CD1c-positive myeloid dendritic cell (primary cell): ENCODE measurements at regions not wholly inside any gene's neighbourhood (a gene's known extent, or its start where the extent isn't known, plus 50 kb on each side); places are given as distances from the start of the nearest gene placed in this dataset.

Experiments used
- DNase-seq: peaks from one replicate; pipeline ENCODE4 v3.0.0-alpha.2; 2016; ENCODE audit errors: extremely low spot score

DNA sequence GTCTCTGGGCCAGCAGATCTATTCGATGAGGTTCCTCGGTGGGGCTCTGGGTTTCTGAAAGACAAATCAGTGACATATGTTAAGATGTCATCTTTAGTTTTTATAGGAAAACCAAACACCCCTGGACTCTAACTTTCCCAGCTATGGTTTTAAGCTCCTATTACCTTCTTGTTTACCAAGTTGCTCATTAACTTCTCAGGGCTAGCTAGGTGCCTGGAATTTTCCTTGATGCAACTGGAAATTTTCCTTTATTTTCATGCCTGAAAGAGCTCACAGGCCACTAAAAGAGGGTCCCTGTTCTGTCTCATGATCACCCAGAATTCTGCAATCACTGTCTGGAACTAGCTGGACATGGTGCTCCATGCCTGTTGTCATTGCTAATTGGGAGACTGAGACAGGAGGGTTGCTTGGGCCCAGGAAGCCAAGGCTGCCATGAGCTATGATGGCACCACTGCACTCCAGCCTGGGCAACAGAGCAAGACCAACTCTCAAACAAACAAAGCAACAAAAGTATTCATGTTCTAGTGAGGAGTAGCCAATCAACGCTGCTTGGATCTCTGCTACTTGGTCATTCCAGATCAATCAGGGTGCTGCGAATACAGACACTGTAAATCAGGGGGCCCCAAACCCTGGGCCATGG is 1173.5 kb upstream of the AUTS2 start:
- DNase-seq, result no peak

DNA sequence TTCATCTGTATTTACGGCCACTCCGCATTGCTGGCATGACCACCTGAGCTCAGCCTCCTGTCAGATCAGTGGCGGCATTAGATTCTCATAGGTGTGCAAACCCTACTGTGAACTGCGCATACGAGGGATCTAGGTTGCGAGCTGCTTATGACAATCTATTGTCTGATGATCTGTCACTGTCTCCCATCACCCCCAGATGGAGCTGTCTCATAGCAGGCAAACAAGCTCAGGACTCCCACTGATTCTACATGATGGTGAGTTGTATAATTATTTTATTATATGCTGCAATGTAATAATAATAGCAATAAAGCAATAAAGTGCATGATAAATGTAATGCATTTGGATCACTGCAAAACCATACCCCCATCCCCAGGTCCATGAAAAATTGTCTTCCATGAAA is 1172.9 kb upstream of the AUTS2 start:
- DNase-seq, result no peak

DNA sequence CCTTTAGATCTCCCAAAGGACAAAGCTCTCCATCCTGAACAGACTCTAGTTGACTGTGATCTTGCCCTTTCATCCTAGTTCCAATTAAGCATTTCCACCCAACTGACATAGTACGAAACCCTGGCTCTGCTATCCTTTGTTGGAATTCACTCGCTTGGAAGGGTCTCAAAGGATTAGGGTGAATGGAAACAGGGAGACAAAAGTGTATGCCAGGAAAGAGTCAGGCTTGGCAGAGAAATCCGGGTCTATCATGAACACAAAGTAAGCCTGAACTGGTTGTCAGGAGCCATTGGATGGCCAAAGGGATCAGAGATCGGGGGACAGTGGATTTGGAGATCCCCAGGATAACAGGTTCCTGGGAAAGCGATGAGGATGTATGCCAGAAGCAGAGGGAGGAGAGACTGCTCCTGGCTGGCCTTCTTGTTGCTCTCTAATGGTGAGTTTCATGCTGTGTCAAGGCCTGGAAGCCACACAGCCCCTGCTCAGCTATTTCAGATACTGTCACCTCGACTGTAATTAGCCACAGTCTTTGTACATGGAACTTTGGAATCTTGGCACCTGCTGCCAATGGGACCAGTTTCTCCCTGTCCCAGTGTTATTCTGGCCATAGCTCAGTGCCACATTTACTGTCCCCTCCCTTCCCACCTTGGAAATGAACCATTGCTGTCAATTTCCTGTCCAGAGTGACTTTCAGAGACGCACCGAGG is 1168.7 kb upstream of the AUTS2 start:
- no peak for DNase-seq

DNA sequence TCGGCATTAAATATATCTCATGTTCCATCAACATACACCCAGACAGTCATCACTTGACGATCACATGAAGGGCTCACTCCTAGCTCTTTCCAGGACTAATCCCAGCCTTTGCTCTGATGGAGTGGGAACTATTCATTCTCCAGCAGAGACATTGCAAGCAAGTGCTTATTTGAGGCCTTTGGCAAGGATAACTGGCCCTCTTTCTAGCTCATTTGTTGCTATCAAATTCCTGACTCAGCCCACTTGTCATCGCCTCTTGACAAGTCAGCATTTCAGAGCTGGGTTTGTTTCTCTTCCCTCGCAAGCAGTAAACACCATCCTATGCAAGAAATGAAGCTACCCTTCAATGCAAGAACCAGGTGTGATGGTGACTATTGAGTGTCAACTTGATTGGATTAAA is 1165.7 kb upstream of the AUTS2 start:
- no peak for DNase-seq

DNA sequence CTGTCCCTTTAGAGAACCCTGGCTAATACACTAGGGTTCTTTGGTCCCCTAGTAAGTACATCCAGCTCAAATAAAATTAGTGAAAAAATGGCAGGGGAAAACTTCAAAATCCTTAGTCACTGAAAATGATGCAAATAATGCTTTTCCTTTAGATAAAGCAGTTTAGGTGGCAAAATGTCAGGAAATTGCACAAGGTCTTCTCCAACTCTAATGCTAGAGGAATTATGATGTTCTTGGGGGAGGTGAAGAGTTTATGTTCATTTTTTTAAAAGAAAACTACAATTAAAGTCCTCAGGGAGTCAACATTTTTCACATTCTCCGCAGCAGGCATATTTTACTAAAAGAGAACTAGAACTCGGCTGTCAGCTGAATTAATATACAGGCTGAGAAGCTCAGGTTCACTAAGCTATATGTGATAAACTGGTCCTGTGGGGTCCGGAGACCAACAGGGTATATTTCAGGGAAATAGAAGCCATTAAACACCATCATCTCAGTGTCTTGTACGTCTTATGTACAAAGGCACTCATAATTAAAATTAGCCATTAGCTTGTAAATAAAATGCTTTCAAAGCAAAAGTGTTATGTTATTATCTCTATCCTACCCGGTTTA is 1164.7 kb upstream of the AUTS2 start:
- DNase-seq, result no peak

DNA sequence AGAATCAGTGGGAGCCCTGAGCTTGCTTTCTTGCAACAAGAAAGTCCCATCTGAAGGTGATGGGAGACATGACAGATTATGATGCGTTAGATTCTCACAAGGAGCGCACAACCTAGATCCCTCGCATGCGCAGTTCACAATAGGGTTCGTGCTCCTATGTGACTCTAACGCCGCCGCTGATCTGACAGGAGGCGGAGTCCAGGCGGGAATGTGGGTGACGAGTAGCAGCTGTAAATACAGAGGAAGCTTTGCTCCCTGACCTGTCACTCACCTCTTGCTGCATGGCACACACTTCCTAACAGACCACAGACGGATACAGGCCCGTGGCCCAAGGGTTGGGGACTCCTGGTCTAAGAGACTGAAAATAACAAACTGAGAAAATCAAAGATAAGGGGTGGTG is 1163.4 kb upstream of the AUTS2 start:
- DNase-seq, result no peak

DNA sequence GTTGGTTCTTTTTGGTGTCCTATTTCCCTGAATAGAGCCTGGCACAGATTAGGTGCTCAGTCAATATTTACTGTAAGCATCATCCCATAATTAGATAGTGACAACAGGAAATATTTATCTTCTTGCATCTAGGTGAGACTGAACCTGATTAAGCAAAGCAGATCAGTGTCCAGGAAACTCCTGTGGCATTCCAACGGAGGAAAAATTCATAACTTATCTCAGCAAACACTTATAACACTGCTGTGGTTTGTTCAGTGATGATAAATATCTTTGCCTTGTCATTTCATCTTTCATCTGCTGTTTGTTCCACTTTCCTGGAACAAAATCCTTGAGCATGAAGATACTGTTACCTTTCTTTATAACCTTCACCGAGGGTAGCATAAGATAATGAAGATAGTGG is 1160.3 kb upstream of the AUTS2 start:
- DNase-seq, result no peak

DNA sequence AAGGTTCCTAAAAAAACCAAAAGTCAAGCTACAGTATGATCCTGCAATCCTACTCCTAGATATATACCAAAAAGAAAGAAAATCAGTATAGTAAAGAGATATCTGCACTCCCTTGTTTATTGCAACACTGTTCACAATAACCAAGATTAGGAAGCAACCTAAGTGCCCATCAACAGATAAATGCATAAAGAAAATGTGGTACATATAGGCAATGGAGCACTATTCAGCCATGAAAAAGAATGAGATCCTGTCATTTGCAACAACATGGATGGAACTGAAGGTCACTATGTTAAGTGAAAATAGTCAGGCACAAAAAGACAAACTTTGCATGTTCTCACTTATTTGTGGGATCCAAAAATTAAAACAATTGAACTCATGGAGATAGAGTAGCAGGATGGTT is 1159.5 kb upstream of the AUTS2 start:
- no peak for DNase-seq

DNA sequence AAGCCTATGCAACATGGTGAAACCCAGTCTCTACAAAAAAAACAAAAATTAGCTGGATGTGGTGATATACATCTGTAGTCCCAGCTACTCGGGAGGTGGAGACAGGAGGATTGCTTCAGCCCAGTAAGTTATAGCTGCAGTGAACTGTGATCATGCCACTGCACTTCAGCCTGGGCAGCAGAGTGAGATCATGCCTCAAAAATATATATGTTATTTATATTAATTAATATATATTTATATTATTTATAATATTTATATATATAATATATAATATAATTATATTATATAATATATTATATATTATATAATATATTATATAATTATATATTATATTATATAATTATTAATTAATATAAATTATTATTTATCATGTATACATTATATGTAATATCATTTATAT is 1158.4 kb upstream of the AUTS2 start:
- DNase-seq, result no peak

DNA sequence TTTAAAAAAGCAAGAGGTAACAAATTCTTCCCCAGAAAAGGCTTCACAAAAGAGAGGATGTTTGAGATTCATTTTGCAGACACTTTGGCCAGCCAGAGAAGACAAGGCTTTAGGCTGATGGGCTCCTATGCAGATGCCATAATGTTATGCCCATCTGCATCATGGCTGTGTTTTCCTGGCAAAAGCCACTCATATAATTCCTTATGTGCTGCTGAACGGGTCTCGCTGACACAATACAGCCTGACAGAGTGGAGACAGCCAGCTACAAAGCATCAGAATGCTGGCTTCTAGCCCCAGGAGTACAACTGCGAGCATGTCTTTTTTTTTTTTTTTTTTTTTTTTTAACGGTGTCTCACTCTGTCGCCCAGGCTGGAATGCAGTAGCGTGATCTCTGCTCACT is 1157.4 kb upstream of the AUTS2 start:
- DNase-seq, result no peak

DNA sequence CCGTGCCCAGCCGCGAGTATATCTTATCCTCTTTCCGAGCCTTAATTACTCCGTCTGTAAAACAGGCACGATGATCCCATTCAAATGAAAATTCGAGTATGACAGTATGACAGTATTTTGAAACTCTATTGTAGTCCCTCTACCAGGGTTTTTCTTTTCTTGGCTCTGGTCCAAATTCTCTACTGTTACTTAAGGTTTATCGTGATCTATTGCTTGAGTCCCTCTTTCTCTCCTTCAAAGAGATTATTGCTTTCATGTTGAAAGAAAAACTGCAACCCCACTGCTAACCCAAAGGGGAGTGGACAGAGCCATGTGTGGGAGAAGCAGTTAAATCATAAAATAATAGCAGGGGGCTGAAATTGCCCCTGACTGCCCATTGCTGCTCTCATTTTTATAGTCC is 1156.6 kb upstream of the AUTS2 start:
- DNase-seq, result no peak

DNA sequence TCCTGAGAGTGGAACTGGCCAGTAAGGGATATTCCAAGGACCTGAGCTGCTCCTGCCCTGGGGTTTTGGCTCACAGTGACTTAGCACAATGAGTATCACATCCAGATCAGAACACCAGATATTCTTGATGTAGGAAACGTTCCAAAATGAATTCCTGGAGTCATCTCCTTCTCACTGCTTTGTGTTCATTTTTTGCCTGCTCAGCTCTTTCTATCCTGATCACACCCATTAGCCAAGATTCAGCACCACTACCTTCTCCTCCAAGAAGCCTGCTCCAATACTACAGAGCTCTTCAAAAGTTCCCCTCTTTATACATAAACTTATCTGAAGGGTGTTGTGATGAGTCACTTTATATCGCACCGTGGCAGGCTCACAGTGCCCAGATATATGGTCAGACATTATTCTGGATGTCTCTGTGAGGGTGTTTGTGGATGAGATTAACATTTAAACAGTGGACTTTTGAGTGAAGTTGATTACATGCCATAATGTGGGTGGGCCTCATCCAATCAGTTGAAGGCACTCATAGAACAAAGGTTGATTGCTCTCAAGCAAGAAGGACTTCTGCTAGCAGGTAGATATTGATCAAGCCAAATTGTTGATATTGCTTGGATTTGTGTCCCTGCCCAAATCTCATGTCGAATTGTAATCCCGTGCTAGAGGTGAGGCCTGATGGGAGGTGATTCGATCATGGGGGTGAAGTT is 1155.2 kb upstream of the AUTS2 start:
- DNase-seq, result no peak

DNA sequence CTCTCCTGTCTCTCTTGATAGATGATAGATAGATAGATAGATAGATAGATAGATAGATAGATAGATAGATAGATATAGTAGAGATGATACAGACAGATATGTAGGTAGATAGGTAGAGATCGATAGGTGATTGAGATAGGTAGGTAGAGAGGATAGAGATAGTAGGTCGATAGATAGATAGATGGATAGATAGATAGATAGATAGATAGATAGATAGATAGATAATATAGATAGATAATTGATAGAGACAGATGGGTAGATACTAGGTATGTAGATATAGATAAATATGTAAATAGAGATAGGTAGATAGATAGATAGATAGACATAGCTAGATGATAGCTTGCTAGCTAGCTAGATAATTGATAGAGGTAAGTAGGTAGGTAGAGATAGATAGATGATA is 1154.2 kb upstream of the AUTS2 start:
- DNase-seq, result no peak

DNA sequence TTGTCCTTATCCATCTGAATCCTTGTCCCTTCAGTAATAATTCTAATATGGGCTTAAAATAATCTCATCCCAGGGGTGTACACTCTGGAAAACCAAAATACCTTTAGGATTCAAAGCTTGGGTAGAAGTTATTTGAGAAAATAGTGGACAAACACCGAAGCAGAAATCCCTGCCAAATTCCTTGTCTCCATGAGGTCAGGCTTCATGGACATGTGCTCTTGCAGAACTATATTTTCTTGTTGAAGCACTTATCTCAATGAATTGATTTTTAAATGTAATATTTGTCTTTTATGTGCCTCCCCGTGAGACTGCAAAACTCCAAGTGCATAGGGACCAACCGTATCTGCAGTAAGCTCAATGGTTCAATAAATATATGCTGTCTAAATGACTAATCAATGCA is 1153.3 kb upstream of the AUTS2 start:
- no peak for DNase-seq

DNA sequence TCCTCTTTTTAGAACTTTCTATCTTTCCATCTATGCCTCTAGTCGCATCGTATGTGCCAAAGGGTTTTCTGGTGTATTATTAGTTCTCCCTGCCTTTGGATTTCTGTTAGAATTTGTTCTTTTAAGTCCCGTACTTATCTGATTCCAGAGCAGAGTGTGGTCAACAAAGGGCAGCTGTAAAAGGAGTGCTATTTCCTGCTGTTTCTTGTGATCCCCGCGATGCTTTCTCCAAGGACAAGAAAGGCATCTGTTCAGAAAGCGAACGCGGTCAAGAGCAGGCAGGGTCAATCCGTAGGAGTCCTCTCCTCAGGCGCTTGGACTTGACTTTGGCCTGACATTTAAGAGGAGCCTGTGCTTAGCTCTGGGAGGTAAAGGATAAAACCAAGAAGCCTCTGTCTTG is 1152.1 kb upstream of the AUTS2 start:
- no peak for DNase-seq

DNA sequence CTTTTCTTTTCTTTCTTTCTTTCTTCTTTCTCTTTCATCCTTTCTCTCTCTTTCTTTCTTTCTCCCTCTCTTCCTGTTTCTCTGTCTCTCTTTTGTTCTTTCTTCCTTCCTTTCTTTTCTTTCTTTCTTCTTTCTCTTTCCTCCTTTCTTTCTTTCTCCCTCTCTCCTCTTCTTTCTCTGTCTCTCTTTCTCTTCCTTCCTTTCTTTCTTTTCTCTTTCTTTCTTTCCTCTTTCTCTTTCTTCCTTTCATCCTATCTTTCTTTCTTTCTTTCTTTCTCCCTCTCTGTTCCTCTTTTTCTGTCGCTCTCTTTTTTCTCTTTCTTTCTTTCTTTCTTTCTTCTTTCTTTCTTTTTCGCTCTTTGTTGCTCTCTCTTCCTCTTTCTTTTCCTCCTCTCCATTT is 1149.2 kb upstream of the AUTS2 start:
- DNase-seq, result no peak

DNA sequence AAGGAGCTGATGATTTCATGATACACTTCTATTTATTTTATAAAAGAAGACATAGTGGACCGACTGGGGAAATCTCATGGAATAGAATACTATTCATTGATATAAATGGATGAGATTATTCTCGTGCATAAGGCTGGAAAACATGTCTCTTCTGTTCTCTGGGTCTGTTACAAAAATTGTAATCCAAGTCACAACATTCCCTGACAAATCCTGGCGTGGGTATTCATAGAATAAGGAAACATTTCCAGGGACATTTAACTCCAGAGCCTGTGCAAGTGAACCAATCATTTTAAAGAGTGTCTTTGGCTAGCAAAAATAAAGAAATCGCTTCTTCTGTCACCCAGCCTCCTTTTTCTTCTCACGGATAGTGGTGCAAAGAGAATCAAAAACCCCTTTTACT is 1148.5 kb upstream of the AUTS2 start:
- no peak for DNase-seq

DNA sequence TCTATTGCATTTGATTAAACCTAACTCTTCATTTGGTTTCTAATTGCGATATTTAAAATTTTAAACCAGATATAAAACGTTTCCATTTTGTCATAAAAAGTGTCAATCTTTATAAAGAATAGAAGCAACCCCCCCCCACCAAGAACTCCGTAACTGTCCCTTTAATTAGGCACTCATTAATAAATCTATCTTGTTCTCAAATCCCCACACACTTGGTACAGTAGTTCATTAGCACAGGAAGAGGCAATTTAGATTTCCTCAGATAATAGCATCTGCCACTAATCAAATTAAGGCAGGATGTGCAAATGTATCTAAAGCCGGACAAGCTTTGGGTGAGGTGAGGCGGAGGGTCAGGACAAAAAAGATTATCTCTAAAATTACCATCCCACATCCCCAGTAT is 1143.3 kb upstream of the AUTS2 start:
- no peak for DNase-seq

DNA sequence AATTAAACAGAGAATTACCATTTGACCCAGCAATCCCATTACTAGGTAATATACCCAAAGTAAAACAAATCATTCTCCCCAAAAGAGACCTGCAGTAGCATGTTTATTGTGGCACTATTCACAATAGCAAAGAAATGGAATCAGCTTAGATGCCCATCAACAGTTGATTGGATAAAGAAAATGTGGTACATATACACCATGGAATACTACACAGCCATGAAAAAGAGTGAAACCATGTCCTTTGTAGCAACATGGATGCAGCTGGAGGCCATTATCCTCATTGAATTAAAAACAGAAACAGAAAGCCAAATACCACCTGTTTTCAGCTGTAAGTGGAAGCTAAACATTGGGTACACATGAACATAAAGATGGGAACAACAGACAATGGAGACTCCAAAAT is 1141.8 kb upstream of the AUTS2 start:
- DNase-seq, result no peak

DNA sequence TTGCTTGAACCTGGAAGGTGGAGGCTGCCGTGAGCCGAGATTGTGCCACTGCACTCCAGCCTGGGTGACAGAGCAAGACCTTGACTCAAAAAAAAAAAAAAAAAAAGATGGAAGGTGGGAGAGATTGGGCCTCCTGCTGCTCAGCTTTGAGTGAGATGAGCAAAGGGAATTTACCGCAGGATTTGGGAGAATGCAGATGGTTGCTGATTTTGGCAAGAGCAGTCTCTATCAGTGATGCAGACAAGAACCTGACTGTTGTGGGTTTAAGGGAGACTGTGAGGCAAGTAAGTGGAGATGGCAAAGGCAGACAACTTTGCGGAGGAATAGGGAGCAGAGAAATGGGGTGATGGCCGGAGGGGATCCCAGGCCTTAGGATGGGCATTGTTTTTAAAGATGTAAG is 1140.8 kb upstream of the AUTS2 start:
- no peak for DNase-seq

DNA sequence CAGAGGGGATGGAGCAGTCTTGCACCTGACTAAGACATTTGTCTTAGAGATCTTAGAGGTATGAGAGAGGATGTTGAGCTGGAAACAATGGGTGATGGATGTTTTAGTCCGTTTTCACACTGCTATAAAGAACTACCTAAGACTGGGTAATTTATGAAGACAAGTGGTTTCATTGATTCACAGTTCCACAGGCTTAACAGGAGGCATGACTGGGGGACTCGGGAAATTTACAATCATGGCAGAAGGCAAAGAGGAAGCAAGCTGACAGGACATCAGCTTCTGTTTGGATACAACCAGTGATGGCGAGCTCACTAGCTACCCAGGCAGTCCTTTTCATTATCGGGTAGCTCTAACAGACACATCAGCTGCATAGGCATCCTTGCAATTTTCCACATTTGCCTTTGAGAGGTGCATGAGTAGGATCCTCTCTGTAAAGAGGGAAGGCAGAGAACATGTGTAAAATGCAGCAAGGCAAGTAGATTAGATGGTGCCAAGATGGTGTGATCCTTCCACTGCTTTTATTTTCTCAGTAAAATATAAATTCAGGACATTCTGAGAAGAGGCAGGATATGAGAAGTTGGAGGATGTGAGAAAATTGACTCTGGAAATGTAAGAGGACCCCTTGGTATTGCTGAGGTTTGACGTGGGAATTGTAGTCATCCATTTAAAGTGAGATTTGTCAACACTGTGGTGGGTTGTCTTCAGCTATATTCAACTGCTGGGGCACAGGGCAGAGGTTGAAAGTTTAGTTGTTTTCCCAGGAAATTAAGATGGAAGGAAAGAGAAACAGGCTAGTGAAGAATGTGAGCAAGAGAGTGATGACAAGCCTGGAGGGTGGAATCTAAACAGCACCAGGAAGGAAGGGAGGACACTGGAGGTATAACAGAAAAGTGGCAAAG is 1140.0 kb upstream of the AUTS2 start:
- DNase-seq, result no peak

DNA sequence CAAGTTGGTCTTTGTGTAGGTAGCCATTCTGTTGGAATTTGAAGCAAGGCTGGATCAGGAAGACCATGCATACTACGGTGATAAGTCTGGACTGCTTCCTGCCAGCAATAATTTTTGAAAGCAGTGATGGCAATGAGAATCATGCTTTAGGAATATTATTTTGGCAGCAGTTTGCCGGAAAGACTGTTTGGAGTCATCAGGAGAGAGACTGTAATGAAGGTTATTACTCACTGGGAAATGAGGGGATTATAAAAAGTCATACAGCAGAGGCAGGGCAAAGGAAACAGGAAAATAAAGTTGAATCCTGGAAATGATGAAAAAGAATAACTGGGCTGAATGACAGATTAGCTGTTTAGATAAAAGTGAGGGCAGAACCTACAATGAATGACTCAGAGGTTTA is 1136.8 kb upstream of the AUTS2 start:
- DNase-seq, result no peak
